Heart left ventricle (tissue), 16 donors: ENCODE measurements at regions not wholly inside any gene's neighbourhood (a gene's known extent, or its start where the extent isn't known, plus 50 kb on each side); places are given as distances from the start of the nearest gene placed in this dataset.

Source experiments
- ATAC-seq, 4 donors: fragments of 200-7000 bp; cut with Tn5 transposase; one replicate each; pipeline ENCODE4 v1.9.1; 2020 to 2022; ENCODE audit warnings: moderate library complexity in 4 of 4, mild to moderate bottlenecking in 3 of 4, moderate number of reproducible peaks in 1 of 4
- DNase-seq, 5 donors: peaks; one replicate each; pipeline ENCODE4 v3.0.0-alpha.2; 2020
- H3K27ac ChIP-seq, 12 donors: fragments of 200-600 bp; sonication (generic) in 4 of 12; one replicate each; pipeline versions ENCODE4 v1.5.0 to v1.8.0; 2016 to 2022; ENCODE audit warnings: mild to moderate bottlenecking in 2 of 12
- H3K27me3 ChIP-seq, 9 donors: fragments of 200-600 bp; sonication (generic) in 2 of 9; one replicate each; pipeline versions ENCODE4 v1.5.1 to v1.8.0; 2016 to 2022; ENCODE audit warnings: mild to moderate bottlenecking in 3 of 9
- H3K36me3 ChIP-seq, 9 donors: fragments of 200-600 bp; sonication (generic) in 2 of 9; one replicate each; pipeline versions ENCODE4 v1.5.0 to v1.8.0; 2018 to 2022; ENCODE audit warnings: mild to moderate bottlenecking in 2 of 9
- H3K4me1 ChIP-seq, 12 donors: fragments of 200-600 bp; sonication (generic) in 4 of 12; one replicate each; pipeline versions ENCODE4 v1.5.0 to v1.8.0; 2016 to 2022; ENCODE audit warnings: mild to moderate bottlenecking in 3 of 12
- H3K4me3 ChIP-seq, 12 donors: fragments of 200-600 bp; sonication (generic) in 4 of 12; one replicate each; pipeline versions ENCODE4 v1.5.0 to v1.8.0; 2017 to 2022; ENCODE audit warnings: mild to moderate bottlenecking in 9 of 12, moderate library complexity in 4 of 12
- H3K9me3 ChIP-seq, 12 donors: fragments of 200-600 bp; sonication (generic) in 4 of 12; one replicate each; pipeline versions ENCODE4 v1.5.0 to v1.8.0; 2016 to 2022; ENCODE audit warnings: mild to moderate bottlenecking in 1 of 12
- CTCF ChIP-seq, 12 donors: fragments of 200-600 bp; sonication (generic) in 4 of 12; IDR thresholded peaks; one replicate each; pipeline versions ENCODE4 v1.5.0 to v1.8.0; 2018 to 2022; ENCODE audit warnings: antibody characterized with exemption in 12 of 12, mild to moderate bottlenecking in 5 of 12
- POLR2A ChIP-seq, 2 donors: fragments of 450-650 bp; IDR thresholded peaks; one replicate each; pipeline ENCODE4 v1.6.1; 2017; ENCODE audit warnings: antibody characterized with exemption in 2 of 2, mild to moderate bottlenecking in 2 of 2, moderate library complexity in 2 of 2
- WGBS, 4 donors: extraction: QIAGEN DNeasy Blood & Tissue Kit in 2 of 4; methylation state at CpG; one replicate each; pipeline versions ENCODE4 v1.1.5 to v1.1.7; 2013 to 2018; 5-methylcytosine and 5-hydroxymethylcytosine counted together
- intact Hi-C, 10 donors: fragments of 100-400 bp; cut with DNase I; formaldehyde crosslinking; loops; one replicate each; pipeline versions ENCODE4 v1.11.1 to v1.14.2; 2022
- donor health status: ischemic (EF 13 %, LVEDD 7.1; RV severe dilation, severe dysfunction).
- donor health status: healthy with polysubstance abuse.
- donor health status: DM: no; HTN: yes; CAD: no.
- donor health status: DM: no; HTN: no; CAD: no.
- donor health status: ischemic (EF 25% LVEDD 6.9; RV normal size, moderate dysfunction).
- donor health status: ischemic (EF 25% LVEDD 5.7; RV mildly dilated, moderate dysfunction).
- donor health status: healthy.
- donor health status: DM: yes; HTN: yes; CAD: no.
- donor health status: ischemic (EF 35%, LVEDD 5.7; RV mildly dilated, moderate dysfunction).
- donor health status: nonischemic (EF 11% LVEDD 7.7; RV severe dilation, severe dysfunction).
- donor health status: DM: yes; HTN: yes; CAD: no.
- donor health status: PGD.
- donor health status: ischemic (EF 29% LVEDD 5.4; RV normal size, mild dysfunction).
- donor health status: nonischemic (EF 23%, LVEDD 6.1; RV moderate dilation, normal function).

- intact Hi-C loops = no loop called here
- TF ChIP-seq CTCF (IDR thresholded peaks at IDR 0.05) (no peak), POLR2A (IDR thresholded peaks at IDR 0.05) (no peak)
- Histone ChIP-seq H3K4me1 (no peaks in the 10 kb centered on the region), H3K36me3 (no peaks in the 10 kb centered on the region), H3K27me3 (no peaks in the 10 kb centered on the region), H3K27ac (no peak overlapping the region), H3K4me3 (no peak overlapping the region), H3K9me3 (peaks cover 0 to 3% (median 0%) of the 10 kb centered on the region in 12 donors)
- ATAC-seq (no peak), DNase-seq (no peak)
These were observed 142.0 kb upstream of the BDNF start for GRCh38 chr11:27842290-27842689.

- TF ChIP-seq CTCF (IDR thresholded peaks at IDR 0.05) (no peak), POLR2A (IDR thresholded peaks at IDR 0.05) (no peak)
- no peak overlapping the region for H3K27ac ChIP-seq
- H3K4me1 ChIP-seq = no peaks in the 10 kb centered on the region
- no peaks in the 10 kb centered on the region for H3K36me3 ChIP-seq
- DNase-seq (no peak), ATAC-seq (no peak)
- no peaks in the 10 kb centered on the region for H3K27me3 ChIP-seq
- no peak overlapping the region for H3K4me3 ChIP-seq
- intact Hi-C loops = no loop called here
- peaks cover 0 to 3% (median 0%) of the 10 kb centered on the region in 12 donors for H3K9me3 ChIP-seq
These were observed 140.8 kb upstream of the BDNF start for GRCh38 chr11:27841023-27841422.

- H3K36me3 ChIP-seq = no peaks in the 10 kb centered on the region
- TF ChIP-seq POLR2A (IDR thresholded peaks at IDR 0.05) (no peak), CTCF (IDR thresholded peaks at IDR 0.05) (peak in 4 of 12 donors; percentile 10 to 17 (median 14))
- 43 to 52% (median 49%) methylated on average over 3 of the region's 3 CpGs for WGBS, 4 donors
- no peak overlapping the region for H3K27ac ChIP-seq
- no peak overlapping the region for H3K4me3 ChIP-seq
- H3K27me3 ChIP-seq = peaks cover 0 to 4% (median 0%) of the 10 kb centered on the region in 9 donors
- no peak for DNase-seq
- peaks cover 0 to 3% (median 0%) of the 10 kb centered on the region in 12 donors for H3K9me3 ChIP-seq
- intact Hi-C loops = no loop called here
- ATAC-seq = no peak
- no peaks in the 10 kb centered on the region for H3K4me1 ChIP-seq
These were observed 139.1 kb upstream of the BDNF start for GRCh38 chr11:27839226-27839913.

GRCh38 chr11:27838674-27839073 is 138.4 kb upstream of the BDNF start:
- Histone ChIP-seq H3K4me3 (no peak overlapping the region), H3K27me3 (peaks cover 0 to 4% (median 0%) of the 10 kb centered on the region in 9 donors), H3K4me1 (no peaks in the 10 kb centered on the region), H3K36me3 (no peaks in the 10 kb centered on the region), H3K9me3 (peaks cover 0 to 3% (median 0%) of the 10 kb centered on the region in 12 donors), H3K27ac (no peak overlapping the region)
- TF ChIP-seq CTCF (IDR thresholded peaks at IDR 0.05) = no peak
- ATAC-seq (no peak), DNase-seq (no peak)
- WGBS, 4 donors = 45 to 61% (median 52%) methylated on average over 6 of the region's 6 CpGs
- intact Hi-C loops = no loop called here
